Endothelial cell of umbilical vein (primary cell): ENCODE measurements at regions not wholly inside any gene's neighbourhood (a gene's known extent, or its start where the extent isn't known, plus 50 kb on each side); places are given as distances from the start of the nearest gene placed in this dataset.
A peak's percentile ranks its signal among the peaks of the same experiment; 100 is the strongest.
"Not testable (repeated sequence)": the region's sequence is repeated elsewhere in the genome, so short reads cannot be mapped to it uniquely, and the experiment has no call there.

Experiments
- BruUV-seq: library from RNA; stranded (reverse); fragments of 400-500 nt; replicated peaks from 2 replicates; lab custom pipeline; 2021; lab: Mats Ljungman, UMichigan
- CTCF ChIA-PET: fragments of 300-600, 350-600 bp; sonication (Branson Sonifier 250); formaldehyde crosslinking; loops from one replicate; lab custom pipeline; 2021; ENCODE audit warnings: antibody characterized with exemption, inconsistent platforms; lab: Charles Lee
- POLR2A ChIA-PET: fragments of 300-600, 350-600 bp; sonication (Branson Sonifier 250); formaldehyde crosslinking; loops from one replicate; lab custom pipeline; 2021; ENCODE audit warnings: antibody characterized with exemption, inconsistent platforms; lab: Charles Lee
- DNase-seq: peaks from one replicate; pipeline ENCODE4 v3.0.0-alpha.2; 2011; ENCODE audit warnings: low read depth, low spot score
- FAIRE-seq: peaks from 2 replicates; lab custom pipeline; 2011; peaks lifted over from hg19 to GRCh38; lab: Jason Lieb, UNC
- H2AFZ ChIP-seq: 2 replicates; pipeline ENCODE4 v1.6.0; 2012; ENCODE audit warnings: low read depth, low read length, control low read depth, inconsistent platforms
- H3K27ac ChIP-seq: 2 replicates; pipeline ENCODE4 v1.5.1; 2011; ENCODE audit warnings: low read depth, mild to moderate bottlenecking, control low read depth, low read length, moderate library complexity; ENCODE audit not compliant: insufficient read depth
- H3K27me3 ChIP-seq, 2 experiments: 2 replicates each; pipeline versions ENCODE4 v1.6.0 to v1.6.1; 2011; ENCODE audit warnings: low read length in 2 of 2, mixed read lengths in 1 of 2; ENCODE audit not compliant: control insufficient read depth in 2 of 2, insufficient read depth in 2 of 2
- H3K36me3 ChIP-seq, 2 experiments: 2 replicates in 1 of 2; 3 replicates in 1 of 2; pipeline ENCODE4 v1.5.1; 2011; ENCODE audit warnings: low read length in 2 of 2, mild to moderate bottlenecking in 1 of 2, moderate library complexity in 1 of 2; ENCODE audit not compliant: control insufficient read depth in 2 of 2, insufficient read depth in 2 of 2; ENCODE audit errors: extremely low read depth in 1 of 2
- H3K4me1 ChIP-seq: 3 replicates; pipeline ENCODE4 v1.5.1; 2011; ENCODE audit warnings: mild to moderate bottlenecking, low read length; ENCODE audit not compliant: control insufficient read depth, insufficient read depth; ENCODE audit errors: extremely low read depth
- H3K4me2 ChIP-seq: 2 replicates; pipeline ENCODE4 v1.6.1; 2011; ENCODE audit warnings: low read length, control low read depth, mixed read lengths; ENCODE audit not compliant: insufficient read depth
- H3K4me3 ChIP-seq, 3 experiments: fragments of 200-600 bp in 1 of 3; sonication (generic), shearing (Covaris generic) in 1 of 3; replicated peaks in 1 of 3; 2 replicates each; pipeline ENCODE4 v1.5.1; 2011 to 2016; ENCODE audit warnings: control low read depth in 3 of 3, low read length in 3 of 3, mild to moderate bottlenecking in 2 of 3, inconsistent platforms in 1 of 3, low read depth in 1 of 3, moderate library complexity in 1 of 3; ENCODE audit not compliant: insufficient read depth in 1 of 3
- H3K79me2 ChIP-seq: 2 replicates; pipeline ENCODE4 v1.6.0; 2012; ENCODE audit warnings: low read length, inconsistent platforms; ENCODE audit not compliant: control insufficient read depth, insufficient read depth
- H3K9ac ChIP-seq: replicated peaks from 2 replicates; pipeline ENCODE3; 2011; ENCODE audit warnings: low read length, control low read depth; ENCODE audit not compliant: insufficient read depth; ENCODE audit errors: extremely low read depth
- H3K9me1 ChIP-seq: replicated peaks from 3 replicates; pipeline ENCODE4 v1.6.0; 2011; ENCODE audit warnings: mild to moderate bottlenecking, low read length; ENCODE audit not compliant: control insufficient read depth, insufficient read depth; ENCODE audit errors: extremely low read depth
- H3K9me3 ChIP-seq: replicated peaks from 2 replicates; pipeline ENCODE4 v1.5.1; 2012; ENCODE audit warnings: low read length, inconsistent platforms; ENCODE audit not compliant: control insufficient read depth, insufficient read depth
- H4K20me1 ChIP-seq: replicated peaks from 2 replicates; pipeline ENCODE3; 2011; ENCODE audit warnings: mild to moderate bottlenecking, low read length; ENCODE audit not compliant: control insufficient read depth, insufficient read depth; ENCODE audit errors: extremely low read depth
- FOS ChIP-seq: IDR thresholded peaks from 2 replicates; pipeline ENCODE4 v1.6.1; 2011; ENCODE audit warnings: mild to moderate bottlenecking, low read length, moderate library complexity, borderline replicate concordance; ENCODE audit not compliant: insufficient read depth
- GATA2 ChIP-seq: IDR thresholded peaks from 2 replicates; pipeline ENCODE4 v1.7.0; 2011; ENCODE audit warnings: low read depth, mild to moderate bottlenecking, moderate library complexity, mixed read lengths, low read length; ENCODE audit not compliant: insufficient read length, insufficient read depth
- JUN ChIP-seq: IDR thresholded peaks from 2 replicates; pipeline ENCODE4 v1.6.1; 2011; ENCODE audit warnings: borderline replicate concordance, low read depth; ENCODE audit not compliant: insufficient read length, insufficient read depth
- POLR2AphosphoS5 ChIP-seq: IDR thresholded peaks from 2 replicates; pipeline ENCODE4 v1.6.1; 2012; ENCODE audit warnings: low read depth, mild to moderate bottlenecking, control low read depth, low read length, moderate library complexity; ENCODE audit not compliant: insufficient read depth
- dilution Hi-C: fragments of 300-500 bp; cut with MboI; formaldehyde crosslinking; loops from one replicate; pipeline ENCODE4 v1.15.0; 2019; ENCODE audit warnings: low sequenced_read_pairs; ENCODE audit not compliant: extremely low pct_ligation_motif_present
- intact Hi-C: fragments of 100-400 bp; cut with micrococcal nuclease; formaldehyde crosslinking; loops from one replicate; pipeline ENCODE4 v1.10.0; 2022

DNA sequence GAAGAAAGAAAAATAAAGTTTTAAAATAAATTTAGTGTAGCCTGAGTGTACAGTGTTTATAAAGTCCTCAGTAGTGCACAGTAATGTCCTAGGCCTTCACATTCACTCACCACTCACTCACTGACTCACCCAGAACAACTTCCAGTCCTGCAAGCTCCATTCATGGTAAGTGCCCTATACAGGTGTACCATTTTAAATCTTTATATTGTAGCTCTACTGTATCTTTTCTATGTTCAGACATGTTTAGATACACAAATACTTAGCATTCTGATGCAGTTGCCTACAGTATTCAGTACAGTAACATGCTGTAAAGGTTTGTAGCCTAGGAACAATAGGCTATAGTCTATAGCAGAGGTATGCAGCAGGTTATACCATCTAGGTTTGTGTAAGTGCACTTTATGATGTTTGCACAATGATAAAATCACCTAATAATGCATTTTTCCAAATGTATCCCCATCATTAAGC, 73.6 kb upstream of the BCAR3 start:
- H3K9me1 ChIP-seq, H3K79me2 ChIP-seq, H3K4me3 ChIP-seq, dilution Hi-C loops, H3K4me2 ChIP-seq, intact Hi-C loops, H3K9me3 ChIP-seq, H2AFZ ChIP-seq, DNase-seq, H3K27ac ChIP-seq, POLR2A ChIA-PET, H3K36me3 ChIP-seq, H3K9ac ChIP-seq, FAIRE-seq, H3K27me3 ChIP-seq, BruUV-seq, H4K20me1 ChIP-seq: not testable (repeated sequence)
- CTCF ChIA-PET, result interaction anchor here (0.7 to 2.5 kb wide), 6 partner anchors 11 to 126 kb away, joined by 3 to 12 read pairs (median 5); no protein-coding TSS in a partner anchor
- peaks cover 17% of the 10 kb centered on the region for H3K4me1 ChIP-seq

GRCh38 chr1:93753791-93754763, 72.4 kb upstream of the BCAR3 start:
- FAIRE-seq, result peak; percentile 93
- TF ChIP-seq GATA2 (peak; percentile 40), FOS (peak; percentile 62), POLR2AphosphoS5 (no peak), JUN (peak; percentile 90)
- H2AFZ ChIP-seq, result peak overlapping the region; percentile 30
- ChIA-PET CTCF (interaction anchor here (0.6 to 2.5 kb wide), 9 partner anchors 12 to 125 kb away, joined by 3 to 12 read pairs (median 3); no protein-coding TSS in a partner anchor), POLR2A (no interaction called here)
- no peaks in the 10 kb centered on the region for H4K20me1 ChIP-seq
- H3K27ac ChIP-seq, result peak overlapping the region; percentile 80
- dilution Hi-C loops, result no loop called here
- H3K4me2 ChIP-seq, result peak overlapping the region; percentile 9
- intact Hi-C loops, result loop anchor here (1.0 to 5.0 kb wide), 3 partner anchors 25 to 127 kb away; no protein-coding TSS in a partner anchor
- no peak overlapping the region for H3K4me3 ChIP-seq
- no peaks in the 10 kb centered on the region for H3K9me3 ChIP-seq
- H3K9ac ChIP-seq, result no peak overlapping the region
- DNase-seq, result peak; percentile 80
- H3K9me1 ChIP-seq, result no peaks in the 10 kb centered on the region
- H3K79me2 ChIP-seq, result no peaks in the 10 kb centered on the region
- no peaks in the 10 kb centered on the region for H3K27me3 ChIP-seq
- no peaks in the 10 kb centered on the region for H3K36me3 ChIP-seq
- no TSS peak for BruUV-seq
- H3K4me1 ChIP-seq, result peaks cover 17% of the 10 kb centered on the region
